ENCODE measurements at regions not wholly inside any gene's neighbourhood (a gene's known extent, or its start where the extent isn't known, plus 50 kb on each side); places are given as distances from the start of the nearest gene placed in this dataset.

DNA sequence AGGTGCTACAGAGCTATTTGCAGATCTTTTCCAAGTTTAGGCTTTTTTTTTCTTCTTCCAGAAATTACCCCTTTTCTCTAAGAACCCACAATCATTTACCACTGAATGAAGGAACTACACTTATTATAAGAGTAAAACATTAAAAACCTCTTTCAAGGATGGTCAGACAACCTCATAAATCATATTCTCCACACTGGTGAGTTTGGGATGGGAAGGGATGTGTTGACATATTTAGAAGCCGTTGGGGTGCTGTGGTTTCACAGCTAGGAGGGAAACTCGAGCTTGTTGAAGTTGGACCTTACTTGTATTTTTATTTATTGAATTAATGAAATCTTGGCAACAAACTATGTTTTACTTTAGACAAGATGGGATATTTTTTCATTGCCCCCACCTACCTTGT is 289.4 kb upstream of the MEIS1 start:
- Histone ChIP-seq H2BK15ac (ENCODE audit: low read length) (no peak overlapping the region), H3K23ac (ENCODE audit: insufficient read length) (no peak overlapping the region), H3K4ac (replicated peaks; ENCODE audit: insufficient read length, low read depth, low read length) (no peak overlapping the region), H4K5ac (ENCODE audit: insufficient read length, low read depth, low read length) (no peak overlapping the region), H3K79me2 (ENCODE audit: control insufficient read depth in 1 of 2, insufficient read depth in 2 of 2, low read length in 2 of 2) (no peaks in the 10 kb centered on the region), H4K20me1 (replicated peaks in 1 of 2; ENCODE audit: control insufficient read depth in 1 of 2, insufficient read depth in 2 of 2, low read length in 2 of 2) (no peaks in the 10 kb centered on the region), H3K9ac (replicated peaks in 1 of 4; ENCODE audit: extremely low read depth in 1 of 4, low read depth in 3 of 4, low read length in 3 of 4) (no peak overlapping the region), H4K91ac (replicated peaks; ENCODE audit: insufficient read length, low read length) (no peak overlapping the region), H2AFZ (ENCODE audit: low read length) (no peak overlapping the region), H3K18ac (ENCODE audit: extremely low read depth, low read length) (no peak overlapping the region), H3K9me3 (ENCODE audit: insufficient read depth in 2 of 2, low read depth in 1 of 2, low read length in 1 of 2) (peaks cover 8 to 11% of the 10 kb centered on the region in 2 experiments), H3K27ac (ENCODE audit: low read depth, low read length) (no peak overlapping the region), H3K4me3 (ENCODE audit: extremely low read depth in 1 of 4, insufficient read depth in 2 of 4, low read depth in 3 of 4, low read length in 4 of 4) (no peak overlapping the region), H2BK5ac (ENCODE audit: low read depth, low read length) (no peak overlapping the region), H3K36me3 (ENCODE audit: control insufficient read depth in 2 of 4, insufficient read depth in 4 of 4, low read length in 3 of 4) (0 out of 8 replicates have a peak, but pooled peaks cover 0 to 3% (median 0%) of the 10 kb centered on the region in 4 experiments), H3K27me3 (replicated peaks in 1 of 4; ENCODE audit: control insufficient read depth in 3 of 4, extremely low read depth in 1 of 4, insufficient read depth in 3 of 4, low read length in 3 of 4) (no peaks in the 10 kb centered on the region), H2AK5ac (ENCODE audit: low read depth, low read length) (no peak overlapping the region), H4K8ac (ENCODE audit: extremely low read depth, insufficient read depth, low read length) (no peak overlapping the region), H3K14ac (ENCODE audit: insufficient read length) (no peak overlapping the region), H2BK20ac (ENCODE audit: low read length) (no peak overlapping the region), H2BK12ac (ENCODE audit: low read depth, low read length) (no peak overlapping the region), H3K23me2 (ENCODE audit: low read depth, low read length) (no peaks in the 10 kb centered on the region), H3K56ac (replicated peaks; ENCODE audit: insufficient read length, low read depth, low read length) (no peak overlapping the region), H3K4me1 (replicated peaks in 1 of 4; ENCODE audit: control insufficient read depth in 3 of 4, insufficient read depth in 4 of 4, low read length in 3 of 4) (no peaks in the 10 kb centered on the region), H3K79me1 (ENCODE audit: low read depth, low read length) (no peaks in the 10 kb centered on the region), H3K4me2 (ENCODE audit: insufficient read depth in 1 of 2, low read depth in 2 of 2, low read length in 2 of 2) (no peak overlapping the region), H2BK120ac (replicated peaks; ENCODE audit: low read depth, low read length) (no peak overlapping the region)
- DNase-seq (ENCODE audit: low read depth in 1 of 2, low spot score in 2 of 2), result no peak
- WGBS, 2 experiments (ENCODE audit: extremely low coverage in 1 of 2, insufficient coverage in 1 of 2, insufficient read length in 1 of 2, insufficient replicate concordance in 2 of 2, low coverage in 1 of 2, low lambda C conversion rate in 2 of 2, missing lambda C conversion rate in 1 of 2), result 82% methylated on average over 2 of the region's 2 CpGs; no CpG with 5 or more reads in 1 of the 2 experiments
- no peak for FAIRE-seq
- CTCF ChIA-PET (ENCODE audit: partially characterized antibody), result interaction anchor here (0.8 to 1.5 kb wide), 4 partner anchors 11 to 49 kb away, joined by 3 to 4 read pairs (median 3); no protein-coding TSS in a partner anchor
- POLR2A ChIA-PET (ENCODE audit: partially characterized antibody), result interaction anchor here (0.6 kb wide), 1 partner anchor 14 kb away, joined by 5 read pairs; no protein-coding TSS in a partner anchor
- TF ChIP-seq SP4 (IDR thresholded peaks at IDR 0.05; ENCODE audit: low read length) (no peak), POU5F1 (IDR thresholded peaks at IDR 0.05; ENCODE audit: low read depth, low read length) (no peak), TCF12 (IDR thresholded peaks at IDR 0.05; ENCODE audit: low read depth, low read length) (no peak), TAF1 (IDR thresholded peaks at IDR 0.05; ENCODE audit: low read depth, low read length) (no peak), SIRT6 (IDR thresholded peaks at IDR 0.05; ENCODE audit: low read length) (no peak), SUZ12 (IDR thresholded peaks at IDR 0.05; ENCODE audit: low read length) (no peak), HDAC6 (IDR thresholded peaks at IDR 0.05; ENCODE audit: low read depth, low read length) (no peak)
